ENCODE measurements at regions not wholly inside any gene's neighbourhood (a gene's known extent, or its start where the extent isn't known, plus 50 kb on each side); places are given as distances from the start of the nearest gene placed in this dataset.

DNA sequence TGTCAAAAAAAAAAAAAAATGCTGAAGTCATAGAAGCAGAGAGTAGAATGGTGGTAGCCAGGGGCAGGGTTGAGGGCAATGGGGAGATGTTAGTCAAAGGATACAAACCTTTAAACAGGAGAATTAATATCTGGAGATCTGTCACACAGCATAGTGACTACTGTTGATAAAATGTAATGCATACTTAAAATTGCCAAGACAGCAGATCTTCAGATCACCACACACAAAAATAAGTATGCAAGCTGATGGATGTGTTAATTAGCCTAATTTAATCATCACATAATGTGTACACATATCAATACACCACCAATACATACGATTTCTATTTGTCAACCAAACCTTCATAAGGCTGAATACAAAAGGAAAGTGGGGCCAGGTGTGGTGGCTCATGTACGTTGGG, 83.5 kb upstream of the PHACTR3 start:
- Histone ChIP-seq H3K36me3 (ENCODE audit: low read depth) (no peaks in the 10 kb centered on the region), H3K27me3 (replicated peaks; ENCODE audit: insufficient read depth) (peaks cover 26% of the 10 kb centered on the region; the same call in 1 of the 2 replicates), H3K9me2 (ENCODE audit: insufficient read depth) (no peaks in the 10 kb centered on the region), H4K20me1 (ENCODE audit: insufficient read depth) (no peaks in the 10 kb centered on the region), H2AFZ (no peak overlapping the region), H3K9ac (no peak overlapping the region), H3K9me3 (ENCODE audit: low read depth) (no peaks in the 10 kb centered on the region), H3F3A (ENCODE audit: insufficient read depth) (no peaks in the 10 kb centered on the region), H3K27ac (no peak overlapping the region), H3K4me1 (ENCODE audit: insufficient read depth) (no peaks in the 10 kb centered on the region), H3K4me2 (ENCODE audit: unreplicated experiment) (no peak overlapping the region), H3K79me2 (ENCODE audit: insufficient read depth) (no peaks in the 10 kb centered on the region), H3K4me3 (no peak overlapping the region)
- no peak for TF ChIP-seq EZH2 (IDR thresholded peaks at IDR 0.05; ENCODE audit: insufficient read depth, poor library complexity, severe bottlenecking)
- TF ChIP-seq EZH2phosphoT487 (IDR thresholded peaks at IDR 0.05; ENCODE audit: insufficient read depth, low read depth) = no peak
- WGBS, 2 experiments (ENCODE audit: low coverage in 1 of 2, low lambda C conversion rate in 2 of 2, missing lambda C conversion rate in 2 of 2) = 12 to 18% methylated on average over 2 of the region's 2 CpGs
- DNase-seq = no peak
- in situ Hi-C loops (cut with MboI) = no loop called here

DNA sequence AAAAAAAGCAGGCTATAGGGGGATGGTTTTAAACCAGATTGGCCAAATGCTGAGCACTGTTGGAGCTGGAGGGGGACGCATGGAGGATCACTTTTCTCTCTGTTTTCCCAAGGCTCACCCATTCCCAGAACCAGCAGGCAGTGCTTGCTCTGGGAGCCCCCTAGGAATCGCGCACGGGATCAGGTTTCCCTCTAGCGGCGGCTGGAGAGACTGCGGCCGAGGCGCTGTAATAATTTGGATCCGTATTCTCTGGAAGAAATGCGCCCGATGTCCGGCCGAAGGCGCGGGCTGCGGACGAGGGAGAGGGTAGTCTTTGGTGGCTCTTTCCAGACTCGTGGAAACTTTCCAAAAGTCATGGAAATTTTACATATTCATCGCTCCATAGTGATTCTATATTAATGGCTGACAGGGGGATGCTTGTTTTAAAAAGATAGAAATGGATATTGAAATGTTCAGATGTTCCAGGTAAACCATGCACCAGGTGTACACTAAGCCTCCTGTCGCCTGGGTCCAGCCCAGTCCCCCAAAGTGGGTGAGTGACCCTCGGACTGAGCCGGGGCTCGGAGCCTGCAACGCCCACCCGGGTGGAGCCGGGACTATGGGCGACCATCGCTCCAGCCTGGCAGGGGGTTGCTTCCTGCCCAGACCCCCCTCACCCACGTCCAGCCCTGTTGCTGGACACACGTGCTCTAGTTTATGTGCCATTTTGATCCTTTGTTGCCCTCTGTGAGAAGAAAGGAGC, 78.7 kb upstream of the PHACTR3 start:
- H4K20me1 ChIP-seq (ENCODE audit: insufficient read depth) = no peaks in the 10 kb centered on the region
- H3K27ac ChIP-seq = no peak overlapping the region
- WGBS, 2 experiments (ENCODE audit: low coverage in 1 of 2, low lambda C conversion rate in 2 of 2, missing lambda C conversion rate in 2 of 2) = 14 to 16% methylated on average over 31 of the region's 31 CpGs
- no peaks in the 10 kb centered on the region for H3K4me1 ChIP-seq (ENCODE audit: insufficient read depth)
- H3K27me3 ChIP-seq (replicated peaks; ENCODE audit: insufficient read depth) = peaks cover 14% of the 10 kb centered on the region
- no peaks in the 10 kb centered on the region for H3K79me2 ChIP-seq (ENCODE audit: insufficient read depth)
- in situ Hi-C loops (cut with MboI) = no loop called here
- DNase-seq = peak; percentile 69
- H3K9me3 ChIP-seq (ENCODE audit: low read depth) = no peaks in the 10 kb centered on the region
- no peak overlapping the region for H2AFZ ChIP-seq
- no peak overlapping the region for H3K9ac ChIP-seq
- no peak for TF ChIP-seq EZH2phosphoT487 (IDR thresholded peaks at IDR 0.05; ENCODE audit: insufficient read depth, low read depth)
- TF ChIP-seq EZH2 (IDR thresholded peaks at IDR 0.05; ENCODE audit: insufficient read depth, poor library complexity, severe bottlenecking) = no peak
- H3K9me2 ChIP-seq (ENCODE audit: insufficient read depth) = no peaks in the 10 kb centered on the region
- H3K36me3 ChIP-seq (ENCODE audit: low read depth) = no peaks in the 10 kb centered on the region
- H3F3A ChIP-seq (ENCODE audit: insufficient read depth) = no peaks in the 10 kb centered on the region
- no peak overlapping the region for H3K4me2 ChIP-seq (ENCODE audit: unreplicated experiment)
- no peak overlapping the region for H3K4me3 ChIP-seq

DNA sequence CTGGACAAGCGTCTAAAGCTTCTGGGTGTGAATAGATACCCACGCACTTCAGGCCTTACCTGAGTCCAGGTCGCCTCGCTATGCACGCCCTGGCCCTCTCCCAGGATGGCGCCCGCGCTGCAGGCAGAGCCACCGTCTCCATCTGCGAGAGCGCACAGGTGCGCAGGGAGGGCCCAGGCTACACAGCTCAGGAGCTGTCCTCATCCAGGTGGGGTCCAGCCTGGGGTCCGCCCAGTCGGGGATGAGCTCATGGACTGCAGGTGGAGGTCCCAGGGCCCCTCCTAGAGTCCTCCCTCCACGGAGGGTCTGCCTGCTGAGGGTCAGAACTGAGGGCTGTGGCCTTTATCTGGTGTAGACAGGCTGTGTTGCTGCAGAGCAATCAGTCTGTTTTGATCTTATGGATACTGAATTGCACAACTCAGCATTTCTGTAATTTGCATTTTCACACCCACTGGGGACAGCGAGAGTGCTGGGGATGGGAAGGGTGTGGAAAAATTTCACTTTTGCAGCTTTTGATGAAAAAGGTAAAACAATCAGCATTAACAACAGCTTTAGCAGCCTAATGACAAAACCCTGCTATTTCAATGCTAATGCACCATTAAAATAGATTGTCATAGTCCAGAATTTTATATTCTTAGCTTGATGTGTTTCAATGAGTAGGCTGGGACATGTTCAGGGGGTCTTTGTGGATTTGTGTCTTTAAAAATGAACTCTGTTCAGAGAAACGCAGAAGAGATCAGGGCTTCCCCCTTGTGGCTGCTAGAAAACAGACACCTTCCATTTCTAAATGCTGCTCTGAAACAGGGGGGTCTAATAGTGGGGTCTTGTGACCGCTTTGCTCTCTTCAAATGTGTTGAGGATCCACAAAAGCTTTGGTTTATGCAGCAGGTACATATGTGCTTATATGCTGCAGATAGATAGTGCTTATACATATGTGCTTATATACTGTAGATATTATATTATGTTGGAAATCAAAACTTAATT, 77.8 kb upstream of the PHACTR3 start:
- no peak overlapping the region for H3K4me3 ChIP-seq
- WGBS, 2 experiments (ENCODE audit: low coverage in 1 of 2, low lambda C conversion rate in 2 of 2, missing lambda C conversion rate in 2 of 2) = 43 to 51% methylated on average over 11 to 18 of the region's 18 CpGs
- H3K9me3 ChIP-seq (ENCODE audit: low read depth) = no peaks in the 10 kb centered on the region
- H3K4me1 ChIP-seq (ENCODE audit: insufficient read depth) = no peaks in the 10 kb centered on the region
- H3K4me2 ChIP-seq (ENCODE audit: unreplicated experiment) = no peak overlapping the region
- H3K9me2 ChIP-seq (ENCODE audit: insufficient read depth) = no peaks in the 10 kb centered on the region
- H4K20me1 ChIP-seq (ENCODE audit: insufficient read depth) = no peaks in the 10 kb centered on the region
- no peaks in the 10 kb centered on the region for H3K36me3 ChIP-seq (ENCODE audit: low read depth)
- no peak overlapping the region for H3K27ac ChIP-seq
- no peaks in the 10 kb centered on the region for H3K79me2 ChIP-seq (ENCODE audit: insufficient read depth)
- H2AFZ ChIP-seq = no peak overlapping the region
- no peak overlapping the region for H3K9ac ChIP-seq
- TF ChIP-seq EZH2 (IDR thresholded peaks at IDR 0.05; ENCODE audit: insufficient read depth, poor library complexity, severe bottlenecking) (no peak), EZH2phosphoT487 (IDR thresholded peaks at IDR 0.05; ENCODE audit: insufficient read depth, low read depth) (no peak)
- H3K27me3 ChIP-seq (replicated peaks; ENCODE audit: insufficient read depth) = peaks cover 14% of the 10 kb centered on the region
- no peaks in the 10 kb centered on the region for H3F3A ChIP-seq (ENCODE audit: insufficient read depth)
- peak; percentile 24 for DNase-seq
- in situ Hi-C loops (cut with MboI) = no loop called here

DNA sequence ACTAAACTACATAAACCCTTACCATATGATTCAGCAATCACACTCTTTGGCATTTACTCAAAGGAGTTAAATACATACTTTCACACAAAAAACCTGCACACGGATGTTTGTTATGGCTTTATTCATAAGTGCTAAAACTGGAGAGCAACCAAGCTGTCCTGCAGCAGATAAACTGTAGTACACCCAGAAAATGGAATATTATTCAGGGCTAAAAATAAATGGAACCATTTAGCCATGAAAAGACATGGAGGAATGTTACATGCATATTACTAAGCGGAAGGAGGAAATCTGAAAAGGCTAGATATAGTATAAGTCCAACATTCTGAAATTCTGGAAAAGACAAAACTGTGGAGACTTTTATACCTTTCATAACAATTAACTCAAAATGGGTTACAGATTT, 73.6 kb upstream of the PHACTR3 start:
- no peaks in the 10 kb centered on the region for H4K20me1 ChIP-seq (ENCODE audit: insufficient read depth)
- no peaks in the 10 kb centered on the region for H3K36me3 ChIP-seq (ENCODE audit: low read depth)
- H3F3A ChIP-seq (ENCODE audit: insufficient read depth) = no peaks in the 10 kb centered on the region
- no peak overlapping the region for H3K9ac ChIP-seq
- no peaks in the 10 kb centered on the region; the same call in none of the 2 replicates for H3K27me3 ChIP-seq (replicated peaks; ENCODE audit: insufficient read depth)
- H3K4me1 ChIP-seq (ENCODE audit: insufficient read depth) = no peaks in the 10 kb centered on the region
- WGBS, 2 experiments (ENCODE audit: low coverage in 1 of 2, low lambda C conversion rate in 2 of 2, missing lambda C conversion rate in 2 of 2) = 26 to 27% methylated on average over 2 of the region's 2 CpGs
- no peak for DNase-seq
- no peak overlapping the region for H3K4me3 ChIP-seq
- in situ Hi-C loops (cut with MboI) = no loop called here
- no peak overlapping the region for H3K4me2 ChIP-seq (ENCODE audit: unreplicated experiment)
- no peaks in the 10 kb centered on the region for H3K79me2 ChIP-seq (ENCODE audit: insufficient read depth)
- H3K9me2 ChIP-seq (ENCODE audit: insufficient read depth) = no peaks in the 10 kb centered on the region
- H3K27ac ChIP-seq = no peak overlapping the region
- TF ChIP-seq EZH2 (IDR thresholded peaks at IDR 0.05; ENCODE audit: insufficient read depth, poor library complexity, severe bottlenecking) (no peak), EZH2phosphoT487 (IDR thresholded peaks at IDR 0.05; ENCODE audit: insufficient read depth, low read depth) (no peak)
- H2AFZ ChIP-seq = no peak overlapping the region
- H3K9me3 ChIP-seq (ENCODE audit: low read depth) = no peaks in the 10 kb centered on the region
